ENCODE measurements at regions not wholly inside any gene's neighbourhood (a gene's known extent, or its start where the extent isn't known, plus 50 kb on each side); places are given as distances from the start of the nearest gene placed in this dataset.

- TF ChIP-seq CTCF (IDR thresholded peaks at IDR 0.05 in 4 of 5, conservative IDR thresholded peaks at IDR 0.05 in 1 of 5), result no peak
- TF ChIP-seq POLR2A (IDR thresholded peaks at IDR 0.05), result no peak
These were observed 819.2 kb downstream of the SATB2 start for GRCh38 chr2:198638577-198638976.

Measured in gastrocnemius medialis (tissue), 4 donors.